CD4-positive, alpha-beta T cell treated with Interleukin-10 for 1 hour (primary cell): ENCODE measurements at regions not wholly inside any gene's neighbourhood (a gene's known extent, or its start where the extent isn't known, plus 50 kb on each side); places are given as distances from the start of the nearest gene placed in this dataset.

Experiments used
- DNase-seq: peaks from one replicate; pipeline ENCODE4 v3.0.0-alpha.2; 2020

- no peak for DNase-seq
Observed at GRCh38 chr16:49021136-49021535, 260.5 kb downstream of the CBLN1 start.

GRCh38 chr16:49020436-49020835, 261.2 kb downstream of the CBLN1 start:
- no peak for DNase-seq

DNA sequence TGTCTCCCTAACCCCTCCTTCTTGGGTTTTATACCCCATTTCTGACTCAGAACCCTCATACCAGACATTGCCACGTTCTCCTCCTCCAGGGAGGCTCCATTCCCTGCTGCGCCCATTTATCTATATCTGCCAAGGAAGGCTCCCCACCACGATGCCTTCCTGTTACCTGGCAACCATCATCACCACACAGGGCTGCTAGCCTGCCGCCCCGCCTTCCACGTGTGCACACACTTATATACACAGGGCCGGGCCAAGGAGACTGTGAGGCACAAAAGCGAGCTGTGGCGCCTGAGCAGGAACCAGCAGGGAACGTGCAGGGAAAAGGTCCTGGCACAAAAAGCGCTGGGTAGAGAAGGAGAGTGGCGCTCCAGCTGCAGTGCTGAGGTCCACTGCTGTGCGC, 261.8 kb downstream of the CBLN1 start:
- no peak for DNase-seq

GRCh38 chr16:49019081-49019633, 262.5 kb downstream of the CBLN1 start:
- DNase-seq, result no peak

DNA sequence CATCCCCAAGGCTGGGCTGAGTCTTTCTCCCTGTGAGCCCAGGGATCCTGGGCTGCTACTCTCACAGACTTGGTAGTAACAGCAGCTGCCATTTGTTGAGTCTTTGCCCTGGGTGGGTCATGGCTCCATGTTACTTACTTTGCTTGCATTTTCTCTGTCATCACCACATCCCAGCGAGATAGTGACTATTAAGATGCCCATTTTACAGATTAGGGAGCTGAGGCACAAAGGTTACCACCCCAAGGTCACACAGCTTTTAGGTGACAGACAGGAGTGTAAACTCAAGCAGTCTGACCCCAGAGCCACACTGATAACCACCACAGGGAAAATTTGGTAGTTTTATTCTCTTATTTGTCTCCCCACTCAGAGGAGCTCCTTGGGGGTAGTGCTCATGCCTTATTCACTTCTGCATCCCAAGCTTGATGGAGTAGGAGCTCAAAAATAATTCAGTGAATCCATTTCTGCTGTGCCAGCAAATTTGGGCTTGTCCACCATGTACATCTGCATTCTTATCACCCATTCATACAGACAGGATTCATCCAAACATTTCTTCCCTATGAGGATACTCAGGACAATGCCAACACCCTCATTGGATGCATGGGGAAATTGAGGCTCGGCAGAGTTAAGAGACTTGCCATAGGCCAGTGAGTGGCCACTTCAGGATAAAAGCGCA, 263.2 kb downstream of the CBLN1 start:
- no peak for DNase-seq

DNA sequence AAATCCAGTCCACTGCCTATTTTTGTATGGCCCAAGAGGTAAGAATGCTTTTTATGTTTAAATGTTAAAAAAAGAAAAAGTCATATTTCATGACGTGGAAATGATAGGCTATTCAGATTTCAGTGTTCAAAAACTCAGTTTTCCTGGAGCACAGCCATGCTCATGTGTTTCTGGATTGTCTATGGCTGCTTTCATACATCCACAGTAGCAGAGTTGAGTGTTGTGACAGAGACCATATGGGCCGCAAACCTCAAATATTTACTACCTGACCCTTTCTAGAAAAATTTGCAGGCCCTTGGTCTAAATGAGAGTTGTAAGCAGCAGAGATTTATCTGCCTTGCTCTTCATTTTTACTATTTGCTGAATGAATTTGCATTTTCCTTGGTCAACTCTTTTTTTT, 264.1 kb downstream of the CBLN1 start:
- DNase-seq, result no peak

DNA sequence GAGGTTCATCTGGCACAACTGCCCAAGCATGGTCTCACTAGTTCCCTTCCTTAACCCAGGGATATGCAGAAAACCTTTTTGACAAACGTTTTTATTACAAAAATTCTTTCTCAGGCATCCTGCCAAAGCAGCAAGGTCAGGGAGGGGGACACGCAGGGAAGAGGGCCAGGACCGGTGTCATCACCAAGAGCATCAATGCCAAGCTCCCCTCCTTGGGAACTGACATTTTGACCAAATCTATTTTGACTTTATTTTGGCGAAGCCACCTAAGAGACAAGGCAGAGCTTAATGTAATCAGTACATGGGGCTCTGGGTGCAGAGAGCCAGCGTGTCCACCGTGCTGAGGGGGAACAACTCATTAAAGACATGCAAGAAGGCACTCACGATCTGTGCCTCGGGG, 265.2 kb downstream of the CBLN1 start:
- no peak for DNase-seq

- DNase-seq, result no peak
Observed at GRCh38 chr16:49015225-49015592, 266.4 kb downstream of the CBLN1 start.

GRCh38 chr16:49014277-49015224, 267.1 kb downstream of the CBLN1 start:
- DNase-seq, result no peak

DNA sequence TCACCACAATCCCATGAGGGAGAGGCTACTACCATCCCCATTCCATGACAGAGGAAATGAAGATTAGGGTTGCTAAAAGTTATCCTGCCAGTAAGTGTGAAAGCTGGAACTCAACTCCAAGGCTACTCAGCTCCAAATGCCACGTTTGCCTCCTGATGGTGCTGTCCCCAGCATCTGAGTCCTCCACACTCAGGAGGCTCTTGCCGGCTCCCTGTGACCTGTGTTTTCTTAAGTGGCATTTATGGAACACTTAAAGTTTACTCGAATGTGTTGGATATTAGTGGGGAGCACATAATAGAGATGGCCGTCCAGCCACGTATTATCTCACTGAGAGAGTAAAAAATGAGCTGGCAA, 267.9 kb downstream of the CBLN1 start:
- DNase-seq, result no peak

- no peak for DNase-seq
Observed at GRCh38 chr16:49012961-49013726, 268.5 kb downstream of the CBLN1 start.

DNA sequence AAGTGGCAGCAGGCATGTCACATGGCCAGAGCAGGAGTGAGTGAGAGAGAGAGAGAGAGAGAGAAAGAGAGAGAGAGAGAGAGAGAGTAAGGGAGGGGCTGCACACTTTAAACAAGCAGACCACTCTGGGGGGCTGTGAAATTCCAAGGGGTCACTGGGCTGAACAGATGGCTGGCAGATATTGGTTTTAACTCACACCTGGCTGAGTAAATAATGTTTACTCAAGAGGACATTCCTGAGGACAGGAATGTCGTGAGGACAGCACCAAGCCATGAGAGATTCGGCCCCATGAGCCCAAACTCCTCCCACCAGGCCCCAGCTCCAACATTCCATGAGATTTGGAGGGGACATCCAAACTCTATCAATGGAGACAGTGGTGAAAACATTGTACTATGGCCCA, 269.7 kb downstream of the CBLN1 start:
- no peak for DNase-seq

DNA sequence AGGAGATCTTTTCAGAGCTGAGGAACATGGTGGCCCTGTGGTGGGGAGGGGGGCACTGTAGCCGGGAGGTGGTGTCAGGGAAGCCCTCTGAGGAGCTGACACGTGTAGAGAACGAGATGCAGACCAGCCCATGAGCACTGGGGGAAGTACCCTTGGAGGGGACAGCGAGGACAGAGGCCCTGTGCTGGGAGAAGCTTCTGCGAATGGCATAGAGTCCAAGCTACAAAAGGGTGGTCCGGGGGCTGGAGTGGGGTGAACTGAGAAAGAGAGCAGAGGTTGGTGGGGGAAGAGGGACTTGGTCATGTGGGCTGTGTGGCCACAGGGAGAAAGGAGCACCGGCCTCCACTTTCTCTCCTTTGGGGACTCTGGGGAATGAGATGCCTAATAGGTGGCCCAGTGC, 270.8 kb downstream of the CBLN1 start:
- no peak for DNase-seq

GRCh38 chr16:49010396-49010795, 271.2 kb downstream of the CBLN1 start:
- no peak for DNase-seq

DNA sequence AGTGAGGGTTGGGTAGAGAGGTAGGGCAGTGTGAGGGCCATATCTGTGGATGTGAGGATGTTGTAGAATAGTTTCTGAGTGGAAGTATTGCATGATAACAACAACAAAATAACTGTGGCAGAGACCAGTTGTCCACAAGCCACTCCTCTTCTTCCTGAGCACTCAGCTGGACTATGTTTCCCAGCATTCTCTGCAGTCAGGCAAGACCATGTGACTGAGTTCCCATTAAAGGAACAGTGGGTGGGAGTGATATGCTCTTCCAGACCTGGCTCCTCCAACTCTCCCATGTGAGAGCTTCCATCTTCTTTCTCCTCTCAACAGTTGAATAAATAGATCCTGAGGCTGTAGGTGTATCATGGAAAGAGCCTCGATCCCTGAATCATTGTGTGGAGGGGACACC, 272.4 kb downstream of the CBLN1 start:
- no peak for DNase-seq

GRCh38 chr16:49003992-49004391, 277.6 kb downstream of the CBLN1 start:
- DNase-seq, result no peak

DNA sequence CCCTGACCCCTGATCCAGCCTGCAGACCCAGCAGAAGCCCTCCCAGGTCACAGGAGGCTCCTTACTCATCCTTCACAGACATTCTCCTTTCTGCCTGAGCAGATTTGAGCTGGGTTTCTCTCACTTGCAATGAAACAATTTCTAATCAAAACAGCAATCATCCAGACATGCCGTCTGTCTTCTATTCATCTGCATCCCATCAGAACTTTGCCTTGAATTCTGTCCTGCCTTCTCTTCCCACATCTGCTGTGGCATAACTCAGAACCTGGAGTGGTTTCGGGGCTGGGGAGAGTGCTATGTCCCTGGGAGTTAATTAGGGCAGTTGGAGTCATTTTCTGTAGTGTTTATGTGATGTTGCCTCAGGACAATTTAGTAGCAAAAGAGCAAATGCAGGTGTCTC, 278.6 kb downstream of the CBLN1 start:
- no peak for DNase-seq

DNA sequence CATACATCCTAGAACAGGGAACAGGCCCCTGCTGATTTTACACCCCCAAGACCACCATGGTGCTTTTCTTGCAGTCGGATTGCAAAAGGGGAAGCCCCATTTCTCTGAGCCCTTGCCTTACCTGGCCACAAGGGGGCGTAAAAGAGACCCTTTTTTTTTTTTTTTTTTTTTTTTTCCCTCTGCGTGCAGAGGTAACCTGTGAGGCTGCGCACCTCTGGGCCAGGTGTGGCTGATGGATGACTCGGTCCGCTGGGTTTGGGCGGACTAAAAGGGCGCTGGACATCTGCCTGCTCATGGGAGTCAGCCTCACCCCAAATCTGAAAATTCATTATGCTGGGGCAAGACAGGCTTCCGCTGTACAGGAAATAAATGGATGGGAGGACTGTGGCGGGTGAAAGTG, 281.0 kb downstream of the CBLN1 start:
- no peak for DNase-seq

- DNase-seq, result no peak
Observed at GRCh38 chr16:48999508-48999907, 282.1 kb downstream of the CBLN1 start.

DNA sequence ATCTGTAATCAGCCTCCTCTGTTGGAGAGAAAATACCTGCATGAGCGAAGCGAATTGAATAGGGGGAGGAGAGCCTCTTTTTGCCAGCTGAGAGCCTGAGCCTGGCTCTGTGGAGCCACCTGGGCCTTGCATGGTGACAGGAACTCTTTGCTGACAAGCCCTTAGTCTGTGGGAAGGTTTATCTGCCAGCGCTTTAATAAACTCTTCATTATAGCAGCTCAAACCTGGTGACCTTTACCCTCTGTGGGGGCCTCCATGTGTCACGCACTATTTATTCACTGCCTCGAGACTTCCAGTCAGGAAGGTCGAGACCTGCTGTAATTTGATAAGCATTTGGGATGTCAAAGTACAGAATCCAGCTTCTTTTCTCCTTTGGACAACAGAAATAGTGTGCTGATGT, 282.6 kb downstream of the CBLN1 start:
- DNase-seq, result no peak

GRCh38 chr16:48997946-48998345, 283.7 kb downstream of the CBLN1 start:
- no peak for DNase-seq

DNA sequence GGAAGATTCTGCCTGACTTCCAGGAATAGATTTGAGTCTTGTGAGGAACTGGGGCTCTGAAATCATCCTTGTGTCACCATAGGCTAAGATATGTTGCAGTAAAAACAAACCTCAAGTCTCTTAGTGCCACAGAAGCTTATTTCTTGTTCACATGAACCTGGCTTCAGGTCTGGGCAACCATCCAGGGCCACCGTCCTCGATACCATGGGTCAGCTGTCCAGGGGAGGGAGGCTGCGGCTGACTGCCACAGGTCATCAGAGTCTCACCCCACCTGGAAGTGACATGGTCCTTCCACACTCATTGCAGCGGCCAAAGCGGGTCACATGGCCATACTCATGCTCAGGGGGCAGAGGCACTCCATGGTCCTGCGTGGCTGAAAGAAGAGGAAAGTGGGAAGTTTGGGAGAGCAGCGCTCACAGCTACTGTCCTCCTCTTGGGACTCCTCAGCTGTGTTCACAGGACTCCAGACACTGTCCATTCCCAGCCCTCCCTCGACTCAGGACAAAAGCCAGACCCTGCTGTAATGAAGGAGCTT, 284.5 kb downstream of the CBLN1 start:
- DNase-seq, result no peak

DNA sequence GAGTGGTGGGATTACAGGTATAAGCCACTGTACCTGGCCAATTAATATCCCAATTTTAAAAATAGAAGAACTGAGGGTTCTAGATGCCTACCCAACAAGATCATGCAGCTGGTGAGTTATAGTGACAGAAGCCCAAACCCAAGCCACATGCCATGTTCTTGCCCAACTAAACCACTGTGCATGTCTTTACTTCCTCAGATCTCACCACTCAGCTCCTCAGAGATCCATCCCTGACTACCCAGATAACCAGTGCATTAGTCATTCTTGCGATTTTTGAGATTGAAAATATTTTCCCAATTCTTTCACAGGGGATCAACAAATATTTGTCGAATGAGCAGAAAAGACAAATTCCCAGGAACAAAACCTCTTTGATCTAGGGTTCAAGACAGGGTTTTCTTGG, 303.1 kb downstream of the CBLN1 start:
- no peak for DNase-seq
